CD4-positive, alpha-beta T cell treated with Interleukin-6 at 100 ng/mL for 8 hours (primary cell): ENCODE measurements at regions not wholly inside any gene's neighbourhood (a gene's known extent, or its start where the extent isn't known, plus 50 kb on each side); places are given as distances from the start of the nearest gene placed in this dataset.
"Not testable (repeated sequence)": the region's sequence is repeated elsewhere in the genome, so short reads cannot be mapped to it uniquely, and the experiment has no call there.

ENCODE experiments used
- DNase-seq: peaks from one replicate; pipeline ENCODE4 v3.0.0-alpha.2; 2020; ENCODE audit warnings: mixed read lengths, low spot score

DNA sequence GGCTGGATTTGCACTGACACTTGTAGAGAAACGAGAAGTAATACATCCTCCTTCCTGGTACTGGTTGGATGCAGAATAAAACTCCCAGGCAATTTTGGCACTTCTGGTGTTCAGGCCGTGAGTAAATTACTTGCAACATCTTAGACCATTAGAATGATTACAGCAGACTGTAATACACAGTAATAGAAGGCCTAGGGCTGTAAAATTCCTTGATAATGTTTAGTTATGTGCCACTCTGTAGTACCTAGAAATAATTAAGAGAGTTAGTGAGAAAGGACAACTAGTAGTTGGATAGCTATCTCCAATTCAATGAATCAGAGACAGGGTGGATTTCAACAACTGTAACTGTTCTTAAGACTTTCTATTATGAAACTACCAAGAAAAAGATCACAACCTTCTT is 356.3 kb upstream of the SETBP1 start:
- DNase-seq, result no peak

DNA sequence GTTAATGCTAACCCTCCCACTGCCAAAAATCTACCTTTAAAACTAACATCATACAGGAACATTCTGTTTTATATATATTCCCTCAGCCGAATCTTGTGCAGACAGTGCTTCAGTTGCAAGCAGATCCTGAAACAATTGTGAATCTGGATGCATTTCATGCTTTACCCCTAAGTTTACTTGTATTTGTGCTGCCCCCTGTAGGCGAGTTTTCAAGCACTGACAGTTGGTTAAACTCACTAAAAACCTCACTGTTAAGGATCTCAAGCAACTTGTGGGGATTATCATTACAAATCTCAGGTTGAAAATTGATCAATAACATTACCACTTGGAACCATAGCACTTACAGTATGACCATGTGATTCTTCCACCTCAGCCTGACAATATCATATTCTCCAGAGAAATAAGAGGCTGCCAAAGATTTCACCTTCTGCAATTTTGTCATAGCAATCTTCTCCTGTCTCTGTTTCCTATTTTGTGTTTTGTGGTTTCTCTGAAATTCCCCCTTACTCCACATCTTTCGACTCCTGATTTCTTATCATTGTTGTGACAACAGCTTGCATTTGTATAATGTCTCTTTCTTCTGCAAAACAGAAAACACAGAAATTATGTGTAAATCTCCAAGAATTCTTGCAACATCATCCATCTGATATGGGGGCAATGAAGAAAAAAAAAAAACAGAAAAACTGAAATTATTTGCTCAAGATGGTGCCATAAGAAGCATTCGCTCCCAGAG is 354.6 kb upstream of the SETBP1 start:
- DNase-seq, result no peak

- no peak for DNase-seq
These were observed 348.8 kb upstream of the SETBP1 start for GRCh38 chr18:44331656-44332570.

GRCh38 chr18:44341759-44342158 is 338.9 kb upstream of the SETBP1 start:
- no peak for DNase-seq

DNA sequence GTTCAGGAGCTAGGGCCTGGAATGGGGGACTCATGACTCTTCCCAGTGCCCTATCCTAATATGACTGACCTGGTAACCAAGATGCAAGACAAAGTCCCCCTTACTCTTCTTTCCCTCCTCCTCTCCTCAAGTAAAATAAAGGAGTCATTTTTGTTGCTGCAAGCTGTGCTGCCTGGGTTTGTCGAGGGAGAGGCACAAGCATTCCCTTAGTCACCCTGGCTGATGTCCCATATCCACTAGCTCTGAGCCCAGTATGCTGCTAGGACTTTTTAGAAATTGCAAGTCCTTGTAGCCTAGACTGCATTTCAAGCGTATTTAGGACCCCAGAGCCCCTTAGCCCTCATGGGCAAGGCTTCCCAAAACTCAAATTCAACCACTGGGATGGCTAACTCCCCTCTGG is 338.5 kb upstream of the SETBP1 start:
- no peak for DNase-seq

- DNase-seq, result no peak
These were observed 337.7 kb upstream of the SETBP1 start for GRCh38 chr18:44342946-44343345.

DNA sequence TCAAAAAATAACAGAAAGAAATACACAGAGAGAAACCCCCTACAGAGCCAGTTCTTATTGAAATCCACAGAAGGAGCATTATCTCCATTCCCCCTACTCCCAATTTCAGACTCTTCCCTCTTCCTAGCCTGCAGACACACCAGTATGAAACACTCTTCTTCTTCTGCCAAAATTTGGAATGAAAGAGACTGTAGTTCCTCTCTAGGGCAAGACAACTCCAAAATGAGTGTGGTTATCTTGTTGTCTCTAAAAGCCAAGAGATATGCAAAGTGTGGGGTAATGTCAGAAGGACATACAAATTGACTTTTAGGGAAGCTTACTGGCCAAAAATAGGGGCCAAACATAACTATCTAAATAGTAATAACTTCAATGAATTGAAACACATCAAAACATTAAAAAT is 337.1 kb upstream of the SETBP1 start:
- DNase-seq, result no peak

- DNase-seq, result no peak
These were observed 324.0 kb upstream of the SETBP1 start for GRCh38 chr18:44356566-44357157.

- no peak for DNase-seq
These were observed 322.3 kb upstream of the SETBP1 start for GRCh38 chr18:44358402-44358801.

GRCh38 chr18:44359741-44360140 is 320.9 kb upstream of the SETBP1 start:
- not testable (repeated sequence) for DNase-seq

DNA sequence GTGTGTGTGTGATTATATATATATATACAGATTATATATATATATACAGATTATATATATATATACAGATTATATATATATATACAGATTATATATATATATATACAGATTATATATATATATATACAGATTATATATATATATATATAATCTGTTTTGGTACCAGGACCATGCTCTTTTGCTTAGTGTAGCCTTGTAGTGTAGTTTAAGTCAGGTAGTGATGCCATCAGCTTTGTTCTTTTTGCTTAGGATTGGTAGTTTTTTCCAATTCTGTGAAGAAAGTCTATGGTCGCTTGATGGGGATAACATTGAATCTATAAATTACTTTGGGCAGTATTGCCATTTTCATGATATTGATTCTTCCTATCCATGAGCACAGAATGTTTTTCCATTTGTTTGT is 318.5 kb upstream of the SETBP1 start:
- DNase-seq, result not testable (repeated sequence)

DNA sequence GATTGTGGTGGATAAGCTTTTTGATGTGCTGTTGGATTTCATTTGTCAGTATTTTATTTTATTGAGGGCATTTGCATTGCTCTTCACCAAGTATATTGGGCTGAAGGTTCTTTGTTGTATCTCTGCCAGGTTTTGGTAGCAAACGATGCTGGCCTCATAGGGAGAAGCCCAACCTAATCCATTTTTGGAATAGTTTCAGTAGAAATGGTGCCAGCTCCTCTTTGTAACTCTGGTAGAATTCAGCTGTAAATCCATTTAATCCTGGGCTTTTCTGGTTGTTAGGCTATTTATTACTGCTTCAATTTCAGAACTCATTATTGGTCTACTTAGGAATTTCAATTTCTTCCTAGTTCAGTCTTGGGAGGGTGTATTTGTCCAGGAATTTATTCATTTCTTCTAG is 309.8 kb upstream of the SETBP1 start:
- DNase-seq, result no peak

- DNase-seq, result no peak
These were observed 305.7 kb upstream of the SETBP1 start for GRCh38 chr18:44374966-44375365.

- no peak for DNase-seq
These were observed 294.3 kb upstream of the SETBP1 start for GRCh38 chr18:44386401-44386800.

DNA sequence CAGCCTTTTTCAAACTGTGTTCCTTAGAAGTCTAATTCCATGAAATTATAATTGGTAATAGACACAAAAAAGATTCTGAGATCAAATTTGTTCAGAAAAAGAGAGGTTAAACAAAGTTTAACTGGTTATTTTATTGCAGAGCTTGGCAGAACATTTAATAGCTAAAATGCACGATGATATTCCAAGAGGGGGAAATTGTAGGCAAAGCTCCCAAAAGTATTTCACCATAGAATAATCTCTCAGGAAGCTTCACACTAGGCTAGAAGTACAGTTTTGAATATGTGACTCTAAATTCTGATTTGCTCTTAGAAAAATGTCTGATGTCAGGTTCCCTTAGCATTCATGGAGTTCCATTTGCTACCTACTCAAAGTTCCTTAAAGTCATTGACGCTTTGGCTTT is 292.4 kb upstream of the SETBP1 start:
- no peak for DNase-seq

GRCh38 chr18:44392933-44393332 is 287.8 kb upstream of the SETBP1 start:
- no peak for DNase-seq

DNA sequence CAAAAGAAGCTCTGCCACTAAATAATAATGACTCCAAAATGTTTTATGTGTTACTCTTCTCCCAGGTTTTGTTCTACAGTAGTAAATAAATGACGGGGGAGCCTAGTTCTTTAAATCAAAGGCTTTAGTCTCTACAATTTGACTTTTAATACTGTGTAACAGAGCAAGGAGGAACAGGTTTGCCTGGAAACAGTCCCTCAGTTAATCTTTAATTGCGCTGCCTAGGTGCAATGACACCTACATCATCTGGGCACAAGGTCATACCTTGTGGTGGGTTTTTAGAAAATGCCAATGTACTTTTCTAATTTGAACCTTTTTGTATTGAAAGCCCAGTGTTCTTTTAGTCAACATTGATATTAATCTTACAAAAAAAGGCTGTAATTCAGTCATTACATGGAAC is 287.3 kb upstream of the SETBP1 start:
- DNase-seq, result no peak

DNA sequence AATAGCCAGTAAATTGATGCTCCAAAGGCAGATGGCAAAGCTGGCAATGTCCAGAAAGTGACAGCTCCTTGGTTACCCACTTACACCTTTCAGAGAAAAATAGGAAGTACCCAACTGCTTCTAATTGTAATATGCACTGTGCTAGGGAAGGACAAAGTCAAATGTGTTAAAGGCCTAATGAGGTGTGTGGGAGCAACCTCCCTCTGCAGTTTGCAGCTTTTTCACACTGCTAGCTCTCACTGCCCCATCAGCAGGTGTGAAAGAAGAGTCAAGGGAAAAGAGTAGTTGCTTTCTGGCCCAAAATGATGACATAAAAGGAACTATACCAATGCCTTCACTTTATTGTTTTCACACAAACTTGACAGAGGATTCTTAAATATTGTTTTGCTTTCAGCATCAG is 284.1 kb upstream of the SETBP1 start:
- no peak for DNase-seq

DNA sequence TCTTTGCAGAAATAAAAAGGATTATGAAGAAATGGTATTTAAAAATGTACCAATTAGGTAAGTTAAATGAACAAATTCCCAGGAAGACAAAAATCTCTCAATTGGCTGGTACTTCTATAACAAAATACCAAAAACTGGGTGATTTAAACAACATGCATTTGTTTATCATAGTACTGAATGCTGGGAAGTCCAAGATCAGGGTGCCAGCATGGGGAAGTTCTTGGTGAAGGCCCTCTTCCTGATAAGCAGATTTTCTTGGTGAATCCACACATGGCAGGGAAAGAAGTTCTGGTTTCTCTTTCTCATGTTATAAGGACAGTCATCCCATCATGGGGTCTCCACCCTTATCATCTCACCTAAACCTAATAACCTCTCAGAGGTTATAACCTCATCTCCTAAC is 271.6 kb upstream of the SETBP1 start:
- DNase-seq, result no peak

- no peak for DNase-seq
These were observed 271.2 kb upstream of the SETBP1 start for GRCh38 chr18:44409515-44409914.

GRCh38 chr18:44410740-44411139 is 269.9 kb upstream of the SETBP1 start:
- DNase-seq, result no peak

DNA sequence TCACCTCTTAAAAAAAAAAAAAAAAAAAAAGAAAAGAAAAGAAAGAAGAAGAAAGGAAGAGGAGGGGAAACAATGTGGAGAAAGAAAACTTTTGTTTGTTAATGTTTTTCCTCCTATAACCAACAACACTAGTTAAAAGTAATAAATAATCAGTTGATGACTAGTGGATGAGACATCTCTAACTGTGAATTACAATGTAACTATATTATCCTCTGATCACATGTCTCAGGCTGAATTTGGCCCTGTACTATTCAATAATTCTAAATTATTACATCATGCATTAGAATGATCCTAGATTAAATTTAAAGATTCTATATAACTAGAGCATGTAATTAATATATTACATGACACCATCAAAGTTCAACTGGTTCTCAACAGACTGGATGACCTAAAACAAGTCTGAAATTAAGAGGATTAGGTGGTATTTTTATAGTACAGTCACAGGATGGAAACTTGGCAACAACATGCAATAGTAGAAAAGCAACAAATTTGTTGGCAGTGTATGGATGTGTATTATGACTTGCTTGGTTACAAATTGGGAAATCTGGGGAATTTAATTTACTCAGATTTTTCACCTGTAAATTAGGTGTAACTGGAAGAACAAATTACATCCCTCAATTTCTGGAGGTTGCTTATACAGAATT is 269.3 kb upstream of the SETBP1 start:
- no peak for DNase-seq

GRCh38 chr18:44411976-44412375 is 268.7 kb upstream of the SETBP1 start:
- no peak for DNase-seq
